GM12892 (cell line): ENCODE measurements at regions not wholly inside any gene's neighbourhood (a gene's known extent, or its start where the extent isn't known, plus 50 kb on each side); places are given as distances from the start of the nearest gene placed in this dataset.

Experiments used
- POLR2A ChIP-seq: IDR thresholded peaks from 2 replicates; pipeline ENCODE4 v1.6.1; 2011; ENCODE audit warnings: low read depth, low read length, control low read depth
- TAF1 ChIP-seq: IDR thresholded peaks from 2 replicates; pipeline ENCODE4 v1.6.1; 2011; ENCODE audit warnings: low read depth, mild to moderate bottlenecking, control low read depth, low read length, borderline replicate concordance

GRCh38 chr4:90074322-90074886, 52.8 kb upstream of the CCSER1 start:
- TF ChIP-seq POLR2A, result no peak
- TF ChIP-seq TAF1, result no peak
